ENCODE measurements at regions not wholly inside any gene's neighbourhood (a gene's known extent, or its start where the extent isn't known, plus 50 kb on each side); places are given as distances from the start of the nearest gene placed in this dataset.
A peak's percentile ranks its signal among the peaks of the same experiment; 100 is the strongest.

GRCh38 chr16:59210955-59211541 is 476.9 kb upstream of the GOT2 start (continued):
- peak; percentile 79 for TF ChIP-seq REST (IDR thresholded peaks at IDR 0.05)
- no peak for TF ChIP-seq GABPA (IDR thresholded peaks at IDR 0.05 in 1 of 2, conservative IDR thresholded peaks at IDR 0.05 in 1 of 2)
- peak; percentile 55 for TF ChIP-seq FOXA1 (IDR thresholded peaks at IDR 0.05)
- peak; percentile 87 for TF ChIP-seq MAX (IDR thresholded peaks at IDR 0.05)
- TF ChIP-seq TAF1 (conservative IDR thresholded peaks at IDR 0.05), result peak; percentile 30
- TF ChIP-seq ZBTB33 (IDR thresholded peaks at IDR 0.05), result peak; percentile 63

GRCh38 chr16:59205403-59205802 is 471.3 kb upstream of the GOT2 start:
- TF ChIP-seq MAX (IDR thresholded peaks at IDR 0.05) (no peak), TAF1 (conservative IDR thresholded peaks at IDR 0.05) (no peak), SP1 (IDR thresholded peaks at IDR 0.05) (peak; percentile 76), FOXA1 (IDR thresholded peaks at IDR 0.05) (no peak), RXRA (IDR thresholded peaks at IDR 0.05) (peak in 1 of 2 donors; percentile 41), NR2F2 (IDR thresholded peaks at IDR 0.05) (no peak), RAD21 (IDR thresholded peaks at IDR 0.05) (peak in 1 of 2 donors; percentile 47), EGR1 (IDR thresholded peaks at IDR 0.05; ENCODE audit: low read depth in 2 of 2) (peak in 1 of 2 donors; percentile 18), ZBTB33 (IDR thresholded peaks at IDR 0.05) (peak; percentile 23), HNF4G (IDR thresholded peaks at IDR 0.05) (peak; percentile 65), HNF4A (conservative IDR thresholded peaks at IDR 0.05) (peak; percentile 85 to 90), CTCF (IDR thresholded peaks at IDR 0.05; ENCODE audit: low read depth, low read length, missing input control) (no peak), REST (IDR thresholded peaks at IDR 0.05) (peak; percentile 20), FOXA2 (IDR thresholded peaks at IDR 0.05) (no peak), ATF3 (IDR thresholded peaks at IDR 0.05) (no peak), GABPA (IDR thresholded peaks at IDR 0.05 in 1 of 2, conservative IDR thresholded peaks at IDR 0.05 in 1 of 2) (no peak), YY1 (IDR thresholded peaks at IDR 0.05) (peak; percentile 69), JUND (IDR thresholded peaks at IDR 0.05) (peak in 1 of 2 donors; percentile 26)
- DNase-seq (ENCODE audit: low spot score), result no peak
- no peak overlapping the region for H3K27ac ChIP-seq (ENCODE audit: low read depth in 1 of 2, low read length in 2 of 2)
- WGBS, result 68% methylated on average over 4 of the region's 4 CpGs
- peaks cover 0 to 10% (median 0%) of the 10 kb centered on the region in 4 donors for H3K4me1 ChIP-seq (ENCODE audit: control insufficient read depth in 4 of 4, insufficient read depth in 4 of 4, low read length in 3 of 4)
- H3K27me3 ChIP-seq (ENCODE audit: control insufficient read depth in 4 of 4, insufficient read depth in 4 of 4, low read length in 3 of 4), result no peaks in the 10 kb centered on the region
- H3K9ac ChIP-seq (ENCODE audit: low read depth in 1 of 2, low read length in 2 of 2), result no peak overlapping the region
- no peaks in the 10 kb centered on the region for H3K9me3 ChIP-seq (ENCODE audit: control insufficient read depth in 4 of 4, low read length in 3 of 4)
- no peaks in the 10 kb centered on the region for H3K36me3 ChIP-seq (ENCODE audit: control insufficient read depth in 4 of 4, insufficient read depth in 3 of 4, low read depth in 1 of 4, low read length in 3 of 4)
- no peak overlapping the region for H3K4me3 ChIP-seq (ENCODE audit: low read depth in 1 of 3, low read length in 3 of 3)

Measured in liver (tissue), 8 donors.